Panc1 (cell line): ENCODE measurements at regions not wholly inside any gene's neighbourhood (a gene's known extent, or its start where the extent isn't known, plus 50 kb on each side); places are given as distances from the start of the nearest gene placed in this dataset.

Experiments used
- CTCF ChIP-seq: fragments of 450-650 bp; IDR thresholded peaks from 2 replicates; pipeline ENCODE4 v1.5.1; 2017; ENCODE audit warnings: mild to moderate bottlenecking
- POLR2AphosphoS5 ChIP-seq: IDR thresholded peaks from 2 replicates; pipeline ENCODE4 v1.6.1; 2012; ENCODE audit warnings: mild to moderate bottlenecking, low read depth, low read length, moderate library complexity
- SIN3A ChIP-seq: IDR thresholded peaks from 2 replicates; pipeline ENCODE4 v1.6.1; 2012; ENCODE audit warnings: low read depth, mild to moderate bottlenecking, low read length, moderate library complexity, borderline replicate concordance; ENCODE audit not compliant: insufficient read depth

- TF ChIP-seq CTCF (no peak), POLR2AphosphoS5 (no peak), SIN3A (no peak)
Observed at GRCh38 chr4:38289553-38289952, 329.4 kb downstream of the PTTG2 start.
